ENCODE measurements at regions not wholly inside any gene's neighbourhood (a gene's known extent, or its start where the extent isn't known, plus 50 kb on each side); places are given as distances from the start of the nearest gene placed in this dataset.

DNA sequence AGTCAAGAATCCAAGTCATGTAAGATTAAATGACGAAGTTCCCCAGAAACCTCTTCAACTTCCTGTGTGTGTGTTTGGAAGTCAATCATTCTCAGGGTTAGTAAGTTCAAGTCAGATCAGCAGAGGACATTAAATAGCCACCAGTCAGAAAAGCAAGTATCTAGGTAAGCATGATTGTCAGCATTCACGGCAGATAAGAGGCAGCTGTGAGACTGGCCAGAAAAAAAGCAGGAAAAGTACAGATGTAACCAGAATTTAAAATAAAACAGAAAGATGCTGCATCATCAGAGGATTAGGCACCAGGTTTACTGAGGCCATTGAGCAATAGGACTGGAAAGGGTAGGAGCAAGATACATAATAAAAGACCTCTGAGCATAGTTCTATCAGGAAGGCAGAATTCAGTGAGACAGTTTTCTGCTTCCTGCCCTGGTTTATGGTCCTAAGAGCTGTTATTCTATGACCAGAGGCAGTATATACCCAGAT, 606.9 kb downstream of the FSCB start:
- no peak for TF ChIP-seq MYC (IDR thresholded peaks at IDR 0.05; ENCODE audit: low read depth, low read length)
- no peak for TF ChIP-seq POLR2A (IDR thresholded peaks at IDR 0.05; ENCODE audit: low read depth, low read length)
- no peak for TF ChIP-seq FOS (IDR thresholded peaks at IDR 0.05; ENCODE audit: borderline replicate concordance, insufficient read depth, low read length)
- no peak for TF ChIP-seq POLR2AphosphoS5 (IDR thresholded peaks at IDR 0.05; ENCODE audit: insufficient read depth, low read depth, low read length)
- TF ChIP-seq EZH2 (IDR thresholded peaks at IDR 0.05; ENCODE audit: borderline replicate concordance, low read depth, low read length, severe bottlenecking), result no peak
- TF ChIP-seq CTCF (IDR thresholded peaks at IDR 0.05; ENCODE audit: extremely low read depth in 1 of 2, insufficient read depth in 1 of 2, low read depth in 1 of 2, low read length in 2 of 2), result no peak

All from endothelial cell of umbilical vein (primary cell).